HG03469 (cell line): ENCODE measurements at regions not wholly inside any gene's neighbourhood (a gene's known extent, or its start where the extent isn't known, plus 50 kb on each side); places are given as distances from the start of the nearest gene placed in this dataset.
"Not testable (repeated sequence)": the region's sequence is repeated elsewhere in the genome, so short reads cannot be mapped to it uniquely, and the experiment has no call there.

ENCODE experiments used
- ATAC-seq: cut with Tn5 transposase; IDR thresholded peaks from one replicate; pipeline ENCODE4 v1.9.1; 2021; ENCODE audit warnings: mild to moderate bottlenecking, moderate library complexity, moderate number of reproducible peaks; ENCODE audit not compliant: unreplicated experiment

DNA sequence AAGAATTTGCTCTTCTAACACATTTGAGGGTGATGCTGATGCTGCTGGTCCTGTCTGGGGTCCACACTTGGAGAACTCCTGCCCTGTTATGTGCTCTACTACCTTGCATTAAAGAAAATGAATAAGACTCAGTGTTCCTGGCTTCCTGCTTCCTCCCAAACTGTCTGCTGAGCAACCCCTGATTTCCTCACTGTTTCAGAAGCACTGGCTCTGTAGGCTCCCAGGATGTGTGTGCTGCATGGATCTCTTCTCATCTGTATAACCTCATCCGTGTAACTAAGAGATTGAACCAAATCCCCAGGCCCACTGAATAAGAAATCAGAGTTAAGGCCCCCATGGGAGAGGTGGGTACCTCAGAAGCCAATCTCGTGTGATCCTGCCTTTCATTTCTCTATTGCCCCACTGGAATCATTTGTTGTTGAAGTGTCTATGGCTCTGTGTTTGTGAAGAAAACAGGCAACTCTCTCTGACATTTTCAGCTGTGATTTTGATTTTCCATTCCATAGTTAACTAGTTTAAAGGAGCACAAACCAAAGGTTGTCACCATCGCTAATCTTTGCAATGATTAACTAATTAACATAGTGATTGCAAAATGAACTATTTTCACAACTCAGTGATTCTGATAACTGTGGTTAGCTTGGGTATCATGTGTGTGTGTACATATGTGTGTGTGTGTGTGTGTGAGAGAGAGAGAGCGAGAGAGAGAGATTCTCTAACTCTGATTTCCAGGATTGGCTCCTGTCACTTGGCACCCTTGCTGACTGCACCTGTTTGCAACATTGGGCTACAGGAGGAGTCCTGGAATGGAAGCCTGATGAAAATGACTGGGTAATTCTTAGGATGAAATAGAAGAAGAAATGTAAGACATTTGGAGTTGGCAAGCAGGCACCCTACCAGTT is 196.2 kb downstream of the SLC38A4 start:
- ATAC-seq: no peak

DNA sequence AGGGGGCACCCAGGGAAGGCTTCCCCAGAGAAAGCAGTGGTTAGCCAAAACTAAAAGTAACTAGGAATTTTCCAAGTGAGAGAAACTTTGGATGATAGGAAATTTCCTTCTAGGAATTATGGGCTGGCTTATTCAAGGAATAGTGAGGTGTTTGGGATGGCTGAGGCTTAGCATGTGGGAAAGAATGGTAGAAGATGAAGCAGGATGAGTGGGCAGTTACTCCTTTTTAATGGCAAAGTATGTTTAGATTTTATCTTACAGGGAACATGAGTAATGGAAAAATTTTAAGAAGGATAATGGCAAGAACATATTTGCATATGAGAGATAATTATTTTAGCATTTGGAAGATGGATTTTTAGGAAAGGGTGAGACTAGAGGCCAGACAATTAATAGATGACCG is 197.6 kb downstream of the SLC38A4 start:
- no peak for ATAC-seq

DNA sequence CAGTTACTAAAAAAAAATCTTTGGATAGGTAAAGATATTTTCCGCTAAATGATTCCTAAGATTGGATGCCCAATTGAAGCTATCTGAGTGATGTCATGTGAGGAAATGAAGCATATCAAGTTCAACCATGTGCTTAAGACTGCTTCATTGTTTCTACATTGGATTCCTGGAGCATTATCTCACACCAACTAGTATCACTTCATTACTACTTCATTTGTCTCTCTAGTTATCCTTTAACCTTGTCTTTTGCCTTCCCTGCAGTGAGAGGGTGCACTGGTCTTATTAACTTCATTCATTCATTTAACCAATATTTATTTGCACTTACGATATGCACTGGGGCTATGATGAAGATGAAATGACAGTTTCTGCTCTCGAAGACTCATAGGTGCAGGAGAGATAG is 198.1 kb downstream of the SLC38A4 start:
- ATAC-seq: no peak

DNA sequence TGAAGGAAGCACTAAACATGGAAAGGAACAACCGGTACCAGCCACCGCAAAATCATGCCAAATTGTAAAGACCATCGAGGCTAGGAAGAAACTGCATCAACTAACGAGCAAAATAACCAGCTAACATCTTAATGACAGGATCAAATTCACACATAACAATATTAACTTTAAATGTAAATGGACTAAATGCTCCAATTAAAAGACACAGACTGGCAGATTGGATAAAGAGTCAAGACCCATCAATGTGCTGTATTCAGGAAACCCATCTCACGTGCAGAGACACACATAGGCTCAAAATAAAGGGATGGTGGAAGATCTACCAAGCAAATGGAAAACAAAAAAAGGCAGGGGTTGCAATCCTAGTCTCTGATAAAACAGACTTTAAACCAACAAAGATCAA is 206.3 kb downstream of the SLC38A4 start:
- ATAC-seq: not testable (repeated sequence)

DNA sequence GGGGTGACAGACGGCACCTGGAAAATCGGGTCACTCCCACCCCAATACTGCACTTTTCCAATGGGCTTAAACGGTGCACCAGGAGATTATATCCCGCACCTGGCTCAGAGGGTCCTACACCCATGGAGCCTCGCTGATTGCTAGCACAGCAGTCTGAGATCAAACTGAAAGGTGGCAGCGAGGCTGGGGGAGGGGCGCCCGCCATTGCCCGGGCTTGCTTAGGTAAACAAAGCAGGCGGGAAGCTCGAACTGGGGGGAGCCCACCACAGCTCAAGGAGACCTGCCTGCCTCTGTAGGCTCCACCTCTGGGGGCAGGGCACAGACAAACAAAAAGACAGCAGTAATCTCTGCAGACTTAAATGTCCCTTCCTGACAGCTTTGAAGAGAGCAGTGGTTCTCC is 208.1 kb downstream of the SLC38A4 start:
- ATAC-seq: not testable (repeated sequence)

DNA sequence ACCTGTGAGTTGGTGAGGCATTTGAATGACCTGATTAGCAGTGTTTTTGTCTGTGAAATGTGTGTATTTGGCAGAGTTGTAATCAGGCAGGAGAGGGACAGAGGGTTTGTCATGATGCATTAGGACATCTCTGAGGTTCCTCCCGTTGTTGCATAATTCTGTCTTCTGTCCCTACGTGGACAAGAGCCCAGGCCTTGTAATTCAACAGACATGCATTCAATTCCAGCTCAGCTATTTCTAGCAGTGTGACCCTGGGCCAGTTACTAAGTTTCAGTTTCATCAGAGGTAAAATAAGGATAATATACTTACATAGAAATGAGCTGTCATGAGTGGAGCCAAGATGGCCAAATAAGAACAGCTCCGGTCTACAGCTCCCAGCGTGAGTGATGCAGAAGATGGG is 208.6 kb downstream of the SLC38A4 start:
- ATAC-seq: no peak

DNA sequence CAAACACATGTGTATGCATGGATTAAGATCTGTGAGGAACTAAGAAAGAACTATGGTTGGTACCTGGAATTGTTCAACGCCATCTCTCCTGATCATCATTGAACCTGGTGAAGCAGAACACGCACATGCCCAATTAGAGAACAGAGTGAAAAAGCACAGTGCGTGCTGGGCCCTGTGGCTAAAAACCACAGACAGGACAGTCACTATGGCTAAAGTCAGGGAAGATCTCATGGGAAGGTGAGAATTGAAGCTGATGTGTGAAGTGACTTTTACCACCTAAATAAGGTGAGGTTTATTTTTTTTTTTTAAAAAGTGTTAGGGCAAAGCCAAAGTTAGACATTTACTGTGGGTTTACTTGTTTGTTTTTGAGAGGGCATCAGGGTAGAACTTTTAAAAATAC is 215.0 kb downstream of the SLC38A4 start:
- ATAC-seq: no peak

DNA sequence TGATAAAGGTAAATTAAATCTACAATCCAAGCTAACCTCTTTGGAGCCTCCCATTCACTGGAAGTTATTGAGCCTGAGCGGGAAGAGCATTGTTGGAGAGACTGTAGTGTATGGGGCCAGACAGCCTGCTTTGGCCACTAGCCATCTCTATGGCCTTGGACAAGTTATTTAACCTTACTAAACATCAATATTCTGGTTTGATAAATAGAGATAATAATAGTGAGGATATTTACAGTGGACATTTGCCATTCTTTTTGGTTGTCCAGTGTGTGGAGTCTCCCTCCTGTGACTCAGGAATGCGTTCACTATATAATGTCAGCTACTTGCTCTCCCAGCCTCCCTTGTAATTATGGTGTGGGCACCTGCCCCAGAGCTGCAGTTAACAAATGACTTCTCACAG is 216.1 kb downstream of the SLC38A4 start:
- no peak for ATAC-seq

DNA sequence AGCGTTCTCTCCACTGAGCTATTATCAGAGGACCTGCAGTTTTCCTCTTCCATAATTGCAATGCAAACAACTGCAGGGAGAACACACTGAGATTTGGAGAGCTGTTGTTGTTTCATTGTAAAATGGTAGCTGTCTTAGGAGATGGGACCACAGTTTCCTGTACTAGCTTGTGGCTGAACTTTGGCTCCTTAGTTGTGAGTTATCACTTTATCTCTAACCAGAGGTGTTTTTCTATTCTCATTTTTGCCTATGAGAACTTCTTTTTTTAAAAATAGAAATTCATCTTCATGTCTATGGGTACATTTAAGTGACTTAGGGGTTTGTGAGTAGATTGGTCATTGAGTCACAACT is 216.5 kb downstream of the SLC38A4 start:
- no peak for ATAC-seq

DNA sequence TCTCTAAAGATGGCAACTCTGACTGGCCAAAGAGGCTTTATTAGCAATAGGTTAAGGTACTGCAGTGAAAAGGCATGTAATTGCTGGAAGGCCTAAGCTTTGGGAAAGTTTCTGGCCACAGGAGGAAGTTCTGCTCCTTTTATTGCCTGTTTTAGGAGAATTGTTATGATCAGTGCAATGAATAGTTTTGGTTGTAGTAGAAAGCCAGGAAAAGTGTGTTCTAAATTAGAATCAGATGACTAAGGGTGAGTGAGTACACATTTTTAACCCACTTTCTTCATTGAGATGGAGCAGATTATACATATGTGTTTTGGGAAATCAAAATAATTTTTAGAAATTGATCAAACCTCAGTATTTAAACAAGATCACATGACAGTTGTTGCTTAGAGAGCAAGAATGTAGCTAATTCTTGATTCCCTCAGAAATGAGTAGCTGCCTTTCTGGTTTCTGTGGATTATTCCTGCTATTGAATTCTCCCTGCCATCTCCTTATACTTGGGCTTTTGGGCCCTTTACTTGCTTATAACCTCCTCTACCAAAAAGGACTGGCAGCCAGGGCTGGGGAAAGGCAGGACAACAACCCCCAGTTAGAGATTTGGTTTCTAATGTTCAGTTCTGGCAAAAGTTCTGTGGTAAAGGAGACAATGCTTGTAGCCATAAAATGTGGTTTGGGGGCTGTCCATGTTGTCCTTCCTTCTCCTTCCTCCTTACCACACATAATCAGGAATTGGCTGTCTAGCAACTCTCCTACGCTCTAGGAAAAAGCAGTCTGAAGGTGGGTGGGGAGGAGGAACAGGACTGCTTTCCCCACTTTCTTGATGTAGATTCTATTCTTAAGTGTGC is 217.1 kb downstream of the SLC38A4 start:
- no peak for ATAC-seq

DNA sequence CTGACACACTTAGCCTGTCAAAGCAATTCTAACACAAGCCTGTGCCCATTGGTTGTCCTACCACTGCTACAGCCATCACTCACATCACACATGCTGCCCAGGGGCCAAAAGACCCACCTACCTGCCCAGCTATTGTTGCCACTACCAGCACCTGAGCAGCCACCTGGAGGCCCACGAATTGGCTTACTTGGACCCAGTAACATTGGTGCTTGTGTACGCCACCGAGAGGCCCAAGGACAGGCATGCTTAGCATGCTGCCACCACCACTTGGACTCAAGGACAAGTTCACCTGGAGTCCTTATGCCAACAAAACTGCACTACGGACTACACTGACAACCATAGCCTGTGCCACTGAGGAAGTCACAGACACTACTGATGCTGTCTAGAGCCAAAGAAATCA is 221.1 kb downstream of the SLC38A4 start:
- no peak for ATAC-seq

DNA sequence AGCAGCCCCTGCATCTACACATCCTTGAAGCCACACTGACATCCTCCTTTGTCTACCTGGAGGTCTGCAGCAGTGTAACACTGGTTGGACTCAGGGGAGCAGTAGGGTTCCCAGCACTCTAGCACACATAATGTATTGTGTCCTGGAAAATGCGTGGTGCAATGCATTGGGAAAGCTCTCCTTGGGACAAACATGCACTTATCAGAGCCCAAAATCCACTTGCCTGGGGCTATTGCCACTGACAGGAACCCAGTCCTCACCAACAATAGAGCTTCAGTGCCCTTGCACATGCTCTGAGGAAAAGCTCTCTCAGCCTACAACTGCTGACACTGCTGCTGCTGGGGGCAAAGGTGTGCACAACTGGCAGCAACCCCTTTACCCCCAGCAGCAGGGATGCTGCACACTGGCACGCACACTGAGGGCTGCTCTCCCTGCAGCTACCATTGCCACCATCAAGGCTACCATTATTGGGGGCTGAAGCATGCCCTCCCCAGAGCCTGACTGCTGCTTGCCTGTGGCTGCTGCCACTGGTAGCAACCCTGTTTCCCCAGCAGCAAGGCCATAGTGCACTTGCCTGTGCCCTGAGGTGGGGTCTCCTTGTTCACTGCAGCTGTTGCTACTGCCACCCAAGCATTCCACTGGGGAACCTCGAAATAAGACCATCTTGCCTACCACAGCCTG is 221.9 kb downstream of the SLC38A4 start:
- ATAC-seq: no peak

DNA sequence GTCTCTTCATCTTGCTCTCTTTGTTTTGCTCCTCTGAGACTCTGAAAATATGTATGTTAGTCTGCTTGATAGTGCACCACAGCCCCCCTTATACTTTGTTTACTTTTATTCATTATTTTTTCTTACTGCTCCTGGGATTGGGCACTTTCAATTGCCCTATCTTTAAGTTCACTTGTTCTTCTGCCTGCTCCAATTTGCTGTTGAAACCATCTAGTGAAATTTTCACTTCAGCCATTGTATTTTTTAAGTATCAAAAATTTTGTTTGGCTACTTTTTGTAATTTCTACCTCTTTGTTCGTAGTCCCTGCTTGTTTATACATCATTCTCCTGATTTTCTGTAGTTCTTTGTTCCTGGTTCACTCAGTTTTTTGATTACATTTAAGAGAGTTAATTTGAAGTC is 223.3 kb downstream of the SLC38A4 start:
- no peak for ATAC-seq

DNA sequence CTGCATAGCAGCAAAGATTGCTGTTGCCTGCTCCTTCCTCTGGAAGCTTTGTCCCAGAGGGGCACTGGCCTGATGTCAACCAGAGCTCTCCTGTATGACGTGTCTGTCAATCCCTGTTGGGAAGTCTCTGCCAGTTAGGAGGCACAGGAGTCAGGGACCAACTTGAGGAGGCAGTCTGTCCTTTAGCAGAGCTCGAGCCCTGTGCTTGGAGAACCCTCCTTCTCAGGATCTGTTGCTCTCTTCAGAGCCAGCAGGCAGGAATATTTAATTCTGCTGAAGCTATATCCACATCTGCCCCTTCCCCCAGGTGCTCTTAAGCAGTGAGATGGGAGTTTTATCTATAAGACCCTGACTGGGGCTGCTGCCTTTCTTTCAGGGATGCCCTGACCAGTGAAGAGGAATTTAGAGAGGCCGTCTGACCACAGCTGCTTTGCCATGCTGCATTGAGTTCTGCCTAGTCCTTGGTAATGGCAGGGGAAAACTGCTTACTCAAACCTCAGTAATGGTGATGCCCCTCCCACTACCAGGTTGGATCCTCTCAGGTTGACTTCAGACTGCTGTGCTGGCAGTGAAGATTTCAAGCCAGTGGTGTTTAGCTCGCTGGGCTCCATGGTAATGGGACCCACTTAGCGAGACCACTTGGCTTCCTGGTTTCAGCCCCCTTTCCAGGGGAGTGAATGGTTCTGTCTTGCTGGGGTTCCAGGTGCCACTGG is 218.6 kb upstream of the SLC38A2 start:
- no peak for ATAC-seq

DNA sequence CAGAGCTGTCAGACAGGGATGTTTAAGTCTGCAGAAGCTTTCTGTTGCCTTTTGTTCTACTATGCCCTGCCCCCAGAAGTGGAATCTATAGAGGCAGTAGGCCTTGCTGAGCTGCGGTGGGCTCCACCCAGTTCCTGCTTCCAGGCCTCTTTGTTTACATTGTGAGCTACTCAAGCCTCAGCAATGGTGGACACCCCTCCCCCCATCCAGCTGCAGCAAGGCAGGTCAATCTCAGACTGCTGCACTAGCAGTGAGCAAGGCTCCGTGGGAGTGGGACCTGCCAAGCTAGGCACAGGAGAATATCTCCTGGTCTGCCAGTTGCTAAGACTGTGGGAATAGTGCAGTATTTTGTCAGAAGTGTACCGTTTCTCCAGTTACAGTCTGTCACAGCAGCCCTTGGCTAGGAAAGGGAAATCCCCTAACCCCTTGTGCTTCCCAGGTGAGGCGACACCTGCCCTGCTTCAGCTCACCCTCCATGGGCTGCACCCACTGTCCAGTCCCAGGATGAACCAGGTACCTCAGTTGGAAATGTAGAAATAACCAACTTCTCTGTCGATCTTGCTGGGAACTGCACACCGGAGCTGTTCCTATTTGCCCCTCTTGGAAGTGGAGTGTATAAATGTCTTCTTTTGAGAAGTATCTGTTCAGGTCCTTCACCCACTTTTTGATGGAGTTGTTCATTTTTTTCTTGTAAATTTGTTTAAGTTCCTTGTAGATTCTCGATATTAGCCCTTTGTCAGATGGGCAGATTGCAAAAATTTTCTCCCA is 213.5 kb upstream of the SLC38A2 start:
- no peak for ATAC-seq

DNA sequence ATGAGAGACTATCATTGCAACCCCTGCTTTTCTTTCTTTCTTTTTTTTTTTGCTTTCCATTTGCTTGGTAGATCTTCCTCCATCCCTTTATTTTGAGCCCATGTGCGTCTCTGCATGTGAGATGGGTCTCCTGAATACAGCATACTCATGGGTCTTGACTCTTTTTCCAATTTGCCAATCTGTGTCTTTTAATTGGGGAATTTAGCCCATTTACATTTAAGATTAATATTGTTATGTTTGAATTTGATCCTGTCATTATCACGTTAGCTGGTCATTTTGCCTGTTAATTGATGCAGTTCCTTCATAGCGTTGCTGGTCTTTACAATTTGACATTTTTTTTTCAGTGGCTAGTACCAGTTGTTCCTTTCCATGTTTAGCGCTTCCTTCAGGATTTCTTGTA is 211.5 kb upstream of the SLC38A2 start:
- not testable (repeated sequence) for ATAC-seq

DNA sequence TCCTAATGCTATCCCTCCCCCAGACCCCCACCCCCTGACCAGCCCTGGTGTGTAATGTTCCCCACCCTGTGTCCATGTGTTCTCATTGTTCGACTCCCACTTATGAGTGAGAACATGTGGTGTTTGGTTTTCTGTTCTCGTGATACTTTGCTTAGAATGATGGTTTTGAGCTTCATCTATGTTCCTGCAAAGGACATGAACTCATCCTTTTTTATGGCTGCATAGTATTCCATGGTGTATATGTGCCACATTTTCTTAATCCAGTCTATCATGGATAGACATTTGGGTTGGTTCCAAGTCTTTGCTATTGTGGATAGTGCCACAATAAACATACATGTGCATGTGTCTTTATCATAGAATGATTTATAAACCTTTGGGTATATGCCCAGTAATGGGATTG is 209.4 kb upstream of the SLC38A2 start:
- not testable (repeated sequence) for ATAC-seq

DNA sequence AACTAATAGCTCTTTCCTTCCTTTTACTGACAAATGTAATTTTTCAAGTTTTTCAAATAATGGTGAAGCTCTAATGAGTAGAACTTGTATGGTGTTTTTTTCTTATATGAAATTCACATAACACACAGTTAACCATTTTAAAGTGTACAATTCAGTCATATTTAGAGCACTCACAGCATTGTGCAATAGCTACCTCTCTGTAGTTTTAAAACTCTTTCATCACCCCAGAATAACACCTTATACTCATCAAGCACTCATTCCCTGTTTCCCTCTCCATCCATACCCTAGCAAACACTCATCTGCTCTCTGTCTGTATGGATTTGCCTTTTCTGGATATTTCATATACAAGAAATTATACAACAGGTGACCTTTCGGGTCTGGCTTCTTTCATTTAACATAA is 207.9 kb upstream of the SLC38A2 start:
- no peak for ATAC-seq

DNA sequence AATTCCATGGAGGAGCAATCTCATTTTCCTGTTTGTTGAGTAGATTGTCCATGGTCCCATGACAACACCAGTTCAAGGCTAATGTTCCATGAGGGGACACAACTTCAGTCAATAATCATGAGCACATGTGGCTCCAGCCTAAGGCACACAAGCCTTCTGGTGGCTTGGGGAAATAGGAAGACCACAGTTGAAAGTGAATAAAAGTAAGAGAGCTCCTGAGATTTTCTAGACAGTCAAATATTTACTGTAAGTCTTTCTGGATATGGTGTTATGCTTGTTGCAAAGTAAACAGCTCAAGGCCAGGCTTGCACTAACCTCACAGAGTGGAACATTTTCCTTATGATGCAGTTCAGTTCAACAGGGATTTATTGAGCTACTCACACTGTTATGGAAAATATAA is 206.9 kb upstream of the SLC38A2 start:
- ATAC-seq: no peak
